WTC11 (cell line): ENCODE measurements at regions not wholly inside any gene's neighbourhood (a gene's known extent, or its start where the extent isn't known, plus 50 kb on each side); places are given as distances from the start of the nearest gene placed in this dataset.
"Not testable (repeated sequence)": the region's sequence is repeated elsewhere in the genome, so short reads cannot be mapped to it uniquely, and the experiment has no call there.

ENCODE experiments used
- ATF1 ChIP-seq: sonication (generic); formaldehyde crosslinking; IDR thresholded peaks from 2 replicates; pipeline ENCODE4 v1.8.1; 2023; ENCODE audit warnings: mild to moderate bottlenecking, moderate library complexity, missing genetic modification reagents
- CREB1 ChIP-seq: sonication (generic); formaldehyde crosslinking; IDR thresholded peaks from 2 replicates; pipeline ENCODE4 v1.8.0; 2023; ENCODE audit warnings: mild to moderate bottlenecking, missing genetic modification reagents
- GABPB1 ChIP-seq: sonication (generic); formaldehyde crosslinking; IDR thresholded peaks from 2 replicates; pipeline ENCODE4 v1.8.1; 2023; ENCODE audit warnings: mild to moderate bottlenecking, missing genetic modification reagents
- MAX ChIP-seq: sonication (generic); formaldehyde crosslinking; IDR thresholded peaks from 2 replicates; pipeline ENCODE4 v1.8.0; 2022; ENCODE audit warnings: mild to moderate bottlenecking, missing genetic modification reagents
- MYBL2 ChIP-seq: sonication (generic); formaldehyde crosslinking; IDR thresholded peaks from 2 replicates; pipeline ENCODE4 v1.8.1; 2023; ENCODE audit warnings: mild to moderate bottlenecking, moderate library complexity, missing genetic modification reagents
- NFYB ChIP-seq: sonication (generic); formaldehyde crosslinking; conservative IDR thresholded peaks from 2 replicates; pipeline ENCODE4 v1.8.0; 2022; ENCODE audit warnings: low read depth, missing genetic modification reagents
- SMAD3 ChIP-seq: sonication (generic); formaldehyde crosslinking; IDR thresholded peaks from 2 replicates; pipeline ENCODE4 v1.8.0; 2022; ENCODE audit warnings: missing genetic modification reagents, mild to moderate bottlenecking, borderline replicate concordance
- TCF7 ChIP-seq: sonication (generic); formaldehyde crosslinking; IDR thresholded peaks from 2 replicates; pipeline ENCODE4 v1.8.0; 2022; ENCODE audit warnings: mild to moderate bottlenecking, low read depth, missing genetic modification reagents, moderate library complexity
- USF2 ChIP-seq: sonication (generic); formaldehyde crosslinking; IDR thresholded peaks from 2 replicates; pipeline ENCODE4 v1.8.1; 2023; ENCODE audit warnings: mild to moderate bottlenecking, missing genetic modification reagents, moderate library complexity
- ZNF281 ChIP-seq: sonication (generic); formaldehyde crosslinking; IDR thresholded peaks from 2 replicates; pipeline ENCODE4 v1.8.0; 2023; ENCODE audit warnings: mild to moderate bottlenecking, missing genetic modification reagents
- TF ChIP-seq, protein P1 (sequence below): fragments of 200-600 bp; IDR thresholded peaks from 2 replicates; pipeline ENCODE4 v1.8.0; 2022; ENCODE audit warnings: antibody characterized with exemption
- TF ChIP-seq, protein P2 (sequence below): sonication (generic); formaldehyde crosslinking; IDR thresholded peaks from 2 replicates; pipeline ENCODE4 v1.8.1; 2022; ENCODE audit warnings: mild to moderate bottlenecking, missing genetic modification reagents, moderate library complexity, borderline replicate concordance

DNA sequence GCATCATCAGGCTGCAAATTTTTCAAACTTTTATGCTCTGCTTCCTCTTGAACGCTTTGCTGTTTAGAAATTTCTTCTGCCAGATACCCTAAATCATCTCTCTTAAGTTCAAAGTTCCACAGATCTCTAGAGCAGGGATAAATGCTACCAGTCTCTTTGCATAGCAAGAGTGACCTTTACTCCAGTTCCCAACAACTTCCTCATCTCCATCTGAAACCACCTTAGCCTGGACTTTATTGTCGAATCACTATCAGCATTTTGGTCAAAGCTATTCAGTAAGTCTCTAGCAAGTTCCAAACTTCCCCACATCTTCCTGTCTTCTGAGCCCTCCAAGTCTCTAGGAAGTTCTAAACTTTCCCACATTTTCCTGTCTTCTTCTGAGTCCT, 170.9 kb downstream of the MAIP1 start:
- TF ChIP-seq USF2 (CRISPR knock-in tag); MYBL2 (CRISPR knock-in tag); ATF1; GABPB1 (CRISPR knock-in tag); MAX (CRISPR knock-in tag); ZNF281 (CRISPR knock-in tag); SMAD3 (CRISPR knock-in tag); TCF7 (CRISPR knock-in tag); CREB1 (CRISPR knock-in tag); NFYB: not testable (repeated sequence)
- TF ChIP-seq, protein P1, sequence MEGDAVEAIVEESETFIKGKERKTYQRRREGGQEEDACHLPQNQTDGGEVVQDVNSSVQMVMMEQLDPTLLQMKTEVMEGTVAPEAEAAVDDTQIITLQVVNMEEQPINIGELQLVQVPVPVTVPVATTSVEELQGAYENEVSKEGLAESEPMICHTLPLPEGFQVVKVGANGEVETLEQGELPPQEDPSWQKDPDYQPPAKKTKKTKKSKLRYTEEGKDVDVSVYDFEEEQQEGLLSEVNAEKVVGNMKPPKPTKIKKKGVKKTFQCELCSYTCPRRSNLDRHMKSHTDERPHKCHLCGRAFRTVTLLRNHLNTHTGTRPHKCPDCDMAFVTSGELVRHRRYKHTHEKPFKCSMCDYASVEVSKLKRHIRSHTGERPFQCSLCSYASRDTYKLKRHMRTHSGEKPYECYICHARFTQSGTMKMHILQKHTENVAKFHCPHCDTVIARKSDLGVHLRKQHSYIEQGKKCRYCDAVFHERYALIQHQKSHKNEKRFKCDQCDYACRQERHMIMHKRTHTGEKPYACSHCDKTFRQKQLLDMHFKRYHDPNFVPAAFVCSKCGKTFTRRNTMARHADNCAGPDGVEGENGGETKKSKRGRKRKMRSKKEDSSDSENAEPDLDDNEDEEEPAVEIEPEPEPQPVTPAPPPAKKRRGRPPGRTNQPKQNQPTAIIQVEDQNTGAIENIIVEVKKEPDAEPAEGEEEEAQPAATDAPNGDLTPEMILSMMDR: not testable (repeated sequence)
- TF ChIP-seq, protein P2, sequence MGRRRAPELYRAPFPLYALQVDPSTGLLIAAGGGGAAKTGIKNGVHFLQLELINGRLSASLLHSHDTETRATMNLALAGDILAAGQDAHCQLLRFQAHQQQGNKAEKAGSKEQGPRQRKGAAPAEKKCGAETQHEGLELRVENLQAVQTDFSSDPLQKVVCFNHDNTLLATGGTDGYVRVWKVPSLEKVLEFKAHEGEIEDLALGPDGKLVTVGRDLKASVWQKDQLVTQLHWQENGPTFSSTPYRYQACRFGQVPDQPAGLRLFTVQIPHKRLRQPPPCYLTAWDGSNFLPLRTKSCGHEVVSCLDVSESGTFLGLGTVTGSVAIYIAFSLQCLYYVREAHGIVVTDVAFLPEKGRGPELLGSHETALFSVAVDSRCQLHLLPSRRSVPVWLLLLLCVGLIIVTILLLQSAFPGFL (CRISPR knock-in tag): not testable (repeated sequence)
